Left lung (tissue), 4 donors: ENCODE measurements at regions not wholly inside any gene's neighbourhood (a gene's known extent, or its start where the extent isn't known, plus 50 kb on each side); places are given as distances from the start of the nearest gene placed in this dataset.
A peak's percentile ranks its signal among the peaks of the same experiment; 100 is the strongest.

Source experiments
- ATAC-seq: fragments of 200-7000 bp; cut with Tn5 transposase; one replicate; pipeline ENCODE4 v1.9.1; 2020; ENCODE audit warnings: moderate library complexity
- DNase-seq, 4 donors: peaks; one replicate each; pipeline ENCODE4 v3.0.0-alpha.2; 2013 to 2020
- H3K27ac ChIP-seq, 2 donors: fragments of 200-600 bp; sonication (generic) in 1 of 2; one replicate each; pipeline versions ENCODE4 v1.5.0 to v1.8.0; 2020 to 2021
- H3K27me3 ChIP-seq, 2 donors: fragments of 200-600 bp; sonication (generic) in 1 of 2; one replicate each; pipeline versions ENCODE4 v1.5.0 to v1.8.0; 2020 to 2021
- H3K36me3 ChIP-seq, 2 donors: fragments of 200-600 bp; sonication (generic) in 1 of 2; one replicate each; pipeline versions ENCODE4 v1.5.0 to v1.8.0; 2020 to 2021
- H3K4me1 ChIP-seq, 2 donors: fragments of 200-600 bp; one replicate each; pipeline ENCODE4 v1.8.0; 2021
- H3K4me3 ChIP-seq, 2 donors: fragments of 200-600 bp; sonication (generic) in 1 of 2; one replicate each; pipeline versions ENCODE4 v1.5.0 to v1.8.0; 2020 to 2021; ENCODE audit warnings: mild to moderate bottlenecking in 1 of 2
- H3K9me3 ChIP-seq, 2 donors: fragments of 200-600 bp; sonication (generic) in 1 of 2; one replicate each; pipeline versions ENCODE4 v1.5.0 to v1.8.0; 2020 to 2021
- CTCF ChIP-seq, 2 donors: fragments of 200-600 bp; sonication (generic) in 1 of 2; IDR thresholded peaks; one replicate each; pipeline versions ENCODE4 v1.5.0 to v1.8.0; 2021; ENCODE audit warnings: antibody characterized with exemption in 2 of 2
- intact Hi-C, 2 donors: fragments of 100-400 bp; cut with DNase I; formaldehyde crosslinking; loops; one replicate each; pipeline versions ENCODE4 v1.11.2 to v1.14.2; 2022
- donor health status: DM: no; HTN: yes; CAD: no.
- donor health status: DM: no; HTN: no; CAD: no.

- DNase-seq, result no peak
- Histone ChIP-seq H3K4me3 (no peak overlapping the region), H3K9me3 (no peaks in the 10 kb centered on the region), H3K27ac (no peak overlapping the region), H3K27me3 (no peaks in the 10 kb centered on the region), H3K4me1 (no peaks in the 10 kb centered on the region), H3K36me3 (no peaks in the 10 kb centered on the region)
- no peak for TF ChIP-seq CTCF (IDR thresholded peaks at IDR 0.05)
- ATAC-seq, result no peak
- intact Hi-C loops, result no loop called here
Observed at GRCh38 chr2:203592470-203592869, 57.4 kb upstream of the RAPH1 start.

GRCh38 chr2:203594541-203594940 is 59.4 kb upstream of the RAPH1 start:
- DNase-seq, result no peak
- intact Hi-C loops, result no loop called here
- no peaks in the 10 kb centered on the region for H3K36me3 ChIP-seq
- H3K27me3 ChIP-seq, result no peaks in the 10 kb centered on the region
- no peak for TF ChIP-seq CTCF (IDR thresholded peaks at IDR 0.05)
- no peaks in the 10 kb centered on the region for H3K4me1 ChIP-seq
- ATAC-seq, result peak; percentile 45
- no peaks in the 10 kb centered on the region for H3K9me3 ChIP-seq
- H3K4me3 ChIP-seq, result no peak overlapping the region
- no peak overlapping the region for H3K27ac ChIP-seq

- Histone ChIP-seq H3K27ac (no peak overlapping the region), H3K9me3 (no peaks in the 10 kb centered on the region), H3K4me1 (no peaks in the 10 kb centered on the region), H3K27me3 (no peaks in the 10 kb centered on the region), H3K4me3 (no peak overlapping the region), H3K36me3 (no peaks in the 10 kb centered on the region)
- intact Hi-C loops, result no loop called here
- ATAC-seq (no peak), DNase-seq (no peak)
- TF ChIP-seq CTCF (IDR thresholded peaks at IDR 0.05), result no peak
Observed at GRCh38 chr2:203596183-203596582, 61.1 kb upstream of the RAPH1 start.

- no peaks in the 10 kb centered on the region for H3K27me3 ChIP-seq
- no peak for DNase-seq
- no peaks in the 10 kb centered on the region for H3K4me1 ChIP-seq
- H3K27ac ChIP-seq, result no peak overlapping the region
- H3K4me3 ChIP-seq, result no peak overlapping the region
- no peaks in the 10 kb centered on the region for H3K9me3 ChIP-seq
- TF ChIP-seq CTCF (IDR thresholded peaks at IDR 0.05), result no peak
- ATAC-seq, result no peak
- H3K36me3 ChIP-seq, result no peaks in the 10 kb centered on the region
- intact Hi-C loops, result no loop called here
Observed at GRCh38 chr2:203599509-203599908, 64.4 kb upstream of the RAPH1 start.

- DNase-seq (no peak), ATAC-seq (no peak)
- H3K9me3 ChIP-seq, result no peaks in the 10 kb centered on the region
- no peaks in the 10 kb centered on the region for H3K36me3 ChIP-seq
- TF ChIP-seq CTCF (IDR thresholded peaks at IDR 0.05), result no peak
- no peak overlapping the region for H3K4me3 ChIP-seq
- intact Hi-C loops, result no loop called here
- peaks cover 0 to 4% of the 10 kb centered on the region in 2 donors for H3K4me1 ChIP-seq
- H3K27me3 ChIP-seq, result no peaks in the 10 kb centered on the region
- H3K27ac ChIP-seq, result no peak overlapping the region
Observed at GRCh38 chr2:203600286-203600685, 65.2 kb upstream of the RAPH1 start.
